ENCODE measurements at regions not wholly inside any gene's neighbourhood (a gene's known extent, or its start where the extent isn't known, plus 50 kb on each side); places are given as distances from the start of the nearest gene placed in this dataset.

GRCh38 chr2:2720351-2720750 lies 389.3 kb upstream of the MYT1L start:
- Histone ChIP-seq H3K4me1 (no peaks in the 10 kb centered on the region), H3K27ac (no peak overlapping the region), H3K4me3 (no peak overlapping the region), H3K36me3 (no peaks in the 10 kb centered on the region), H3K27me3 (replicated peaks in 1 of 7) (peaks cover 0 to 7% (median 0%) of the 10 kb centered on the region in 7 donors), H3K9me3 (no peaks in the 10 kb centered on the region)
- WGBS, 5 donors, result 78 to 86% (median 80%) methylated on average over 9 of the region's 9 CpGs
- TF ChIP-seq POLR2A (IDR thresholded peaks at IDR 0.05) (no peak), CTCF (IDR thresholded peaks at IDR 0.05 in 8 of 11, conservative IDR thresholded peaks at IDR 0.05 in 3 of 11) (no peak), POLR2AphosphoS5 (IDR thresholded peaks at IDR 0.05) (no peak)
- intact Hi-C loops (cut with DNase I; ENCODE audit: low total_unique reads), result no loop called here
- no peak for DNase-seq

GRCh38 chr2:2719781-2720180 lies 388.7 kb upstream of the MYT1L start:
- intact Hi-C loops (cut with DNase I; ENCODE audit: low total_unique reads), result no loop called here
- no peaks in the 10 kb centered on the region for H3K4me1 ChIP-seq
- peaks cover 0 to 7% (median 0%) of the 10 kb centered on the region in 7 donors for H3K27me3 ChIP-seq (replicated peaks in 1 of 7)
- no peaks in the 10 kb centered on the region for H3K9me3 ChIP-seq
- no peak for TF ChIP-seq POLR2A (IDR thresholded peaks at IDR 0.05)
- no peak for TF ChIP-seq CTCF (IDR thresholded peaks at IDR 0.05 in 8 of 11, conservative IDR thresholded peaks at IDR 0.05 in 3 of 11)
- no peak for TF ChIP-seq POLR2AphosphoS5 (IDR thresholded peaks at IDR 0.05)
- H3K4me3 ChIP-seq, result no peak overlapping the region
- H3K27ac ChIP-seq, result no peak overlapping the region
- H3K36me3 ChIP-seq, result no peaks in the 10 kb centered on the region
- 73 to 82% (median 76%) methylated on average over 8 of the region's 8 CpGs for WGBS, 5 donors
- no peak for DNase-seq

- H3K27me3 ChIP-seq (replicated peaks in 1 of 7), result peaks cover 0 to 12% (median 0%) of the 10 kb centered on the region in 7 donors
- intact Hi-C loops (cut with DNase I; ENCODE audit: low total_unique reads), result no loop called here
- no peak overlapping the region for H3K27ac ChIP-seq
- H3K4me1 ChIP-seq, result no peaks in the 10 kb centered on the region
- no peak for TF ChIP-seq POLR2AphosphoS5 (IDR thresholded peaks at IDR 0.05)
- no peak for TF ChIP-seq POLR2A (IDR thresholded peaks at IDR 0.05)
- no peak for TF ChIP-seq CTCF (IDR thresholded peaks at IDR 0.05 in 8 of 11, conservative IDR thresholded peaks at IDR 0.05 in 3 of 11)
- H3K36me3 ChIP-seq, result no peaks in the 10 kb centered on the region
- DNase-seq, result no peak
- WGBS, 5 donors, result 50 to 55% (median 53%) methylated on average over 6 of the region's 6 CpGs
- H3K9me3 ChIP-seq, result no peaks in the 10 kb centered on the region
- no peak overlapping the region for H3K4me3 ChIP-seq
These were observed 387.9 kb upstream of the MYT1L start for GRCh38 chr2:2719015-2719414.

GRCh38 chr2:2717406-2717805 lies 386.3 kb upstream of the MYT1L start:
- H3K27ac ChIP-seq, result no peak overlapping the region
- no peaks in the 10 kb centered on the region for H3K9me3 ChIP-seq
- TF ChIP-seq POLR2A (IDR thresholded peaks at IDR 0.05) (no peak), POLR2AphosphoS5 (IDR thresholded peaks at IDR 0.05) (no peak), CTCF (IDR thresholded peaks at IDR 0.05 in 8 of 11, conservative IDR thresholded peaks at IDR 0.05 in 3 of 11) (no peak)
- H3K4me3 ChIP-seq, result no peak overlapping the region
- WGBS, 5 donors, result 73 to 87% (median 81%) methylated on average over 7 of the region's 7 CpGs
- intact Hi-C loops (cut with DNase I; ENCODE audit: low total_unique reads), result no loop called here
- H3K27me3 ChIP-seq (replicated peaks in 1 of 7), result peaks cover 0 to 18% (median 0%) of the 10 kb centered on the region in 7 donors
- no peak for DNase-seq
- H3K36me3 ChIP-seq, result no peaks in the 10 kb centered on the region
- H3K4me1 ChIP-seq, result no peaks in the 10 kb centered on the region

All from spleen (tissue), 11 donors.